ENCODE measurements at regions not wholly inside any gene's neighbourhood (a gene's known extent, or its start where the extent isn't known, plus 50 kb on each side); places are given as distances from the start of the nearest gene placed in this dataset.
"Not testable (repeated sequence)": the region's sequence is repeated elsewhere in the genome, so short reads cannot be mapped to it uniquely, and the experiment has no call there.

GRCh38 chr2:194486326-194486725, 1170.7 kb upstream of the SLC39A10 start:
- DNase-seq = no peak

- DNase-seq = no peak
Measured at GRCh38 chr2:194483041-194483440, 1174.0 kb upstream of the SLC39A10 start.

DNA sequence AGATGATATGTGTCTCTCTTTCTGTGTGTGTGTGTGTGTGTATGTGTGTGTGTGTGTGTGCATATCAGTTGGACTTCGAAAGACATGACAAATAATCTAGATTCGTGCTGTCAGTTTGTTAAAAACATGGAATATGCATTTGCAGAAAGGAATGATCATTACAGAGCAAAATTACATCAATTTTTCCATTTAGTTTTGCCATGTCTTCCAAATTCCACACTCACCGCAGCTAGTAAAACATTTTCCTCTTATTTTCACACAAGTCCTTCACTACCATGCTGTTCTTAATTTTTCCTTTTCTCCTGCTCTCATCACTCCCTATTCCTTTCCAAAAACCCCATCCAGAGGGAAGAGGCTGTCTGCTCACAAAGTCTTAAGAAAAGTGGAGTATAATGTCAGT, 1191.4 kb upstream of the SLC39A10 start:
- no peak for DNase-seq

DNA sequence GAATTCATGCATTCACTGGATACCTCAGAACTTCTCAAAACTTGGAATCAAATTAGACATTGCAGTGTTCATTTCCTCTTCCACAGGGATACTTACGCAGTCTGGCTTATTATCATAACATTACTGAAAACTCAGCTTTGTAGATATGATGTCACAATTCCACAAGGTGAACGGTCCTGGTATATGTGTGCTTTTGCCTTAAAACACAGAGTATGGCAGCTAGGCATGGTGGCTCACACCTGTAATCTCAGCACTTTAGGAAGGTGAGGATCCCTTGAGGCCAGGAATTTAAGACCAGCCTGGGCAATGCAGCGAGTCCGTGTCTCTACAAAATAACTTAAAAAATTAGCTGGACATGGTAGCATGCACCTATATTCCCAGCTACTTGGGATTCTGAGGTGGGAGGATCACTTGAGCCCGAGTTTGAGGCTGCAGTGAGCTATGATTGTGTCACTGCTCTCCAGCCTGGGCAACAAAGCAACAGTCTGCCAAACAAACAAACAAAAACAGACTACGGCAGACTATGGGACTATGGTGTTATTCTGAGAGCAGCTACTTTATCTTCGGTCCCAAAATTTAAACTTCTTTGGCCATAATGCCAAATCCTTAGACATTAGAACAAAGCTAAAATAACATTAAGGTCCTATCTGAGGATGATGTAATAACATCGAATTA, 1191.9 kb upstream of the SLC39A10 start:
- no peak for DNase-seq

GRCh38 chr2:194462883-194463282, 1194.1 kb upstream of the SLC39A10 start:
- DNase-seq = not testable (repeated sequence)

GRCh38 chr2:194455358-194455757, 1201.7 kb upstream of the SLC39A10 start:
- no peak for DNase-seq

DNA sequence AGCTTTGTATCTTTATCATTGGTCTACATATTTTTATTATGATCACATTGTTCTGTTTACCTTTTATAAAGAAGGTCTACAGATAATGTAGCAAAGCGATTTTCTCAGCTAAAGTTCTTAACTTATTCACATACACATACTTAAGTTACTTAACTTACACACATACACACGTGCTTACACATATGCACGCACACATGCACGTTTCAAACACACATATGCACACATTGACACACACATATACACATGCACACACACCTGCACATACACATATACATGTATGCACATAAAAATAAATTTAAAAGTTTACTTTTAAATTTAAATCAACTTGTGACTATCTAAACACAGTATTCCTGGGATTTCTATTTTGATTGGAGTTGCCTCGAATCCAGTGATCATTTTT, 1204.5 kb upstream of the SLC39A10 start:
- DNase-seq = no peak

DNA sequence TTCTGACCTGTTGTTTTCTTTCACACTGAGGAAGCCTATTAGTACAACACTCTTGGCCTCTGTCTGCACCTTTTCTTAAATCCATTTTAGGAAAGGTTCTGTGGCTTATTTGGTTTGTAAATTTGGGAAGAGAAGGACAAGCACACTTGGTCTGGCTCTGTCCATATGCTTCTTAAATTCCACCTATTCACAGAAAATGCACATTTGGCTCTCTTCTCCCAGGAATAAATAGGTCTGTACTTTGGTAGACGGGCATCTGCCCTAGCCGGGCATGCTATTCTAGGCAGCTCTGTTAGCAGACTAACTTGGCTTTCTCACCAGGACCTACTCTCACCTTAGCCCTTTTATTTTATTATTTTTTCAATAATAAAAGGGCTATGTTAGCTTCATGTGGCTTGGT, 1211.8 kb upstream of the SLC39A10 start:
- DNase-seq = no peak

GRCh38 chr2:194443926-194444325, 1213.1 kb upstream of the SLC39A10 start:
- DNase-seq = no peak

GRCh38 chr2:194424683-194425209, 1232.3 kb upstream of the SLC39A10 start:
- DNase-seq = no peak

DNA sequence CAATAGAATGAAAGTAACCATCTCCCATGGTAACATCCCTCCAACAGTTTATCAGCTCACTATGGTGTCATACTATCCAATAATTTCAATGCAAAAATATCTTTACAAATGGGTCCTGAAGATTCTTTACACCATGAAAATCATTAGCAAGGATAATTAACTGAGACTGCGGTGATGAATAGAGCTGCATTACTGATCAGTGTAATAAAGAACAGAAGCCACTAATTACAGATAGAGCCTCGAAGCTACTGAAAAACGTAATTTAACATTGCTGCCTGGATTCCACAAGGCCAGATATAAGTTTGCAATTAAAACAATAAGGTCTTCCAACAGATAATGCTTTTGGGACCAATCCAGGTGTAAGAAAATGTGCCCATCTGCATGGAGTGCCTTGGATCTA, 1245.8 kb upstream of the SLC39A10 start:
- DNase-seq = no peak

DNA sequence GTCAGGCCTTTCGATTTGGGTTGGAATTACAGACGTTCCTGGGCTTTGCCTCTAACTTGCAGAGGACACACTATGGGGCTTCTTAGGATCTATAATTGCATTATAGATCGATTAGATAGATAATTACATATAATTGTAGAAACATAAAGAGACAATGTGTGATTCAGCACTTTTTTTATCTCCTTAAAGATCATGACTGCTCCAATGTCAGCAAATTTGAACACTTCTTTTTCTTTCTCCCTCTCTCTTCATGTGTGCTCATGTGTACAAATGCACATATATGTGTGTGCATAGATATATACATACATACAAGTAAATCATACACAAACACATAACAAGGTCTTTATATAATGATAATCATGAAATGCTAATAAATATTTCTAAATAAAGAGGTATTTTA, 1261.2 kb upstream of the SLC39A10 start:
- DNase-seq = no peak

GRCh38 chr2:194385376-194385775, 1271.7 kb upstream of the SLC39A10 start:
- DNase-seq = no peak

- no peak for DNase-seq
Measured at GRCh38 chr2:194383401-194383800, 1273.6 kb upstream of the SLC39A10 start.

- DNase-seq = no peak
Measured at GRCh38 chr2:194382221-194382620, 1274.8 kb upstream of the SLC39A10 start.

- no peak for DNase-seq
Measured at GRCh38 chr2:194380011-194380410, 1277.0 kb upstream of the SLC39A10 start.

DNA sequence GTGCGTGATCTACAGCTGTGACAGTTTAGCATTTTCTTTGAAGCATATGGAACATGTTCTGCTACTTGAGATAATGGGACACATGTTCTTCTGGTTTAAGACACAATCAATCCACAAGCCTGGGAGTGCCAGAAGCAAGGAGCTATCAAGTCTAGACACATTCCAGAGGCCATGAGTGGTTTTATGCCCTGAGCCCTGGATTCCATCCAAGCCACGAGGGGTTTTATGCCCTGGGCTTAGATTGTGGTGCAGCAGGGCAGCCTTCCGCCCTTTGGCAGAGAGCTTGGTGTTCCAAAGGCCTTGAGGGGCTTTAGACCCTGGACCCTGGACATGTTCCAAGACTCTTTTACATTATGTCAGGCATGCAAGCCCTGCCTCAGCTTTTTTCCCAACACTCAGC, 1289.6 kb upstream of the SLC39A10 start:
- DNase-seq = not testable (repeated sequence)

DNA sequence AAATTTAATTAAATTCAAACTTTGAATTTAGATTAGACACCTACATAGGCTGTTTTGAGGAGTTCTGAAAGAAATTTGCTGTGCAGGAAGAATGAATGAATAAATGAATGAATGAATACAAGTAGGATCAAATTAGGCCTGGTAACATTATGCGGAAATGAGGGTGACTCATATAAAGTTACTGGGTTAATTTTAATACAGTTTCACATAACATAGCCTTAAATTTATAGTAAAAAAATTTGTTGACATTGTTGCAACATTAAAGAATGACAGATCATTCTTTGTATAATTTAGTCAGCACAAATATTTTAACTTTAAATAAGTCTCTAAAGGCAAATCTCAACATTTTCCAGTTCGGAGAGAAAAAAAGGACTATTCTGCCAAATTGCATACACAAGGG, 1293.1 kb upstream of the SLC39A10 start:
- no peak for DNase-seq

GRCh38 chr2:194363295-194363694, 1293.7 kb upstream of the SLC39A10 start:
- no peak for DNase-seq

DNA sequence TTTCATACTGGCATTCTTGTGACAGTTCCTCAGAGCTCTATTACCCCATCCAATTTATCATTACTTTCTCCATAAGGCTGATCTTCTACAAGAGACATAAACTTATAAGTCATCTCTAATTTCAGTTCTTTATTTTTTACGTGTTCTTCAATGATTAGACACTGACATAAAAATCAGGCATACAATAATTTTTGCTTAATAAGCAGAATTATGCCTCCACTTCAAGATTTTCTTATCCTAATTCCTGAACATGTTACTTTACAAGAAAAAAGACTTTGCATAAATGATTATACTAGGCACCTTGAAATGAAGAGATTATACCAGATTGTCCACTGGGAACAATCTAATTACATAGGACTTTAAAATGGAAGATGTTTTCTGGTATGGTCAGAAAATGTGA, 1304.5 kb upstream of the SLC39A10 start:
- no peak for DNase-seq

GRCh38 chr2:194346193-194346592, 1310.8 kb upstream of the SLC39A10 start:
- DNase-seq = no peak

- DNase-seq = no peak
Measured at GRCh38 chr2:194345347-194345746, 1311.7 kb upstream of the SLC39A10 start.

DNA sequence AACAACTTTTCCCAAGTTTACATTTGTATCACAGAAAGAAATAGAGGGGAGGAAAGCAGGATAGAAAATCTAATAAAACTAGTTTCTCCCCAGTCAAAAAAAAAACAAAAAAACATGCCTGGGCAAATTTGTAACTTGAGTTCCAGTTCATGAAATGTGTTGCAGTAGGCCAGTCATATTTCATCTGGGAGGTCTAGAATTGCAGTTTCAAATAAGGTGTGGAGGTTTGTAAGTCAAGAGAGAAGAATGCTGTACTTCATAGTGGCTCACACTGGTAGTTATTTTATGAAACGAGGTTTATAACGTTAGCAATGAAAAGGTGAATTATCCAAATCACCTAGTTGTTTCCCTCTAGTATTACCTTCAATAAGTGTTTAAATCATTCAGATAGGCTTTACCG, 1313.9 kb upstream of the SLC39A10 start:
- DNase-seq = no peak

GRCh38 chr2:194332799-194333490, 1324.1 kb upstream of the SLC39A10 start:
- DNase-seq = no peak

DNA sequence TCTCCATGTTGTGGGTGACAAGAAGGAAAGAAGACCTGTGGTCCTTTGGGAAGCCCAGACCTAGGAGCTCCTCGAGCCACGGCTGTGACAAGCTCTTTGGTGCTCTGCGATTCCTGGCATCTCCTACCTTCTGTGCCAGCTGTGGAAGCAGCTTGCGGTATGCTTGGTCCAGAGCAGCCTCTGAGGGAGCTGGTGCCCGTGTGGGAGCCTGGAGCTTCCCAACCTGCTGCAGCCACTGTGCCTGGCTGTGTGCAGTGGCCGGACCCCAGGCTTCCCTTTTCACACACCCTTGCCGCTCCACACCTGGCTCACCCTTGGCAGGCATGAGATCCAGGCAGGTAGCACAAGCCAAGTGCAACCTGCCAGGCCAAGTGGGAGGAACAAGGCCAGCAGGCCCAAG, 1328.6 kb upstream of the SLC39A10 start:
- DNase-seq = no peak
